GM18868 (cell line): ENCODE measurements at regions not wholly inside any gene's neighbourhood (a gene's known extent, or its start where the extent isn't known, plus 50 kb on each side); places are given as distances from the start of the nearest gene placed in this dataset.

Source experiments
- ATAC-seq: cut with Tn5 transposase; IDR thresholded peaks from one replicate; pipeline ENCODE4 v1.9.1; 2021; ENCODE audit warnings: mild to moderate bottlenecking, moderate library complexity; ENCODE audit not compliant: unreplicated experiment

- no peak for ATAC-seq
Measured at GRCh38 chr4:136194962-136195361, 1337.3 kb downstream of the PCDH18 start.

- ATAC-seq, result no peak
Measured at GRCh38 chr4:136186650-136187049, 1345.6 kb downstream of the PCDH18 start.

GRCh38 chr4:136183513-136183912 is 1348.8 kb downstream of the PCDH18 start:
- ATAC-seq, result no peak

GRCh38 chr4:136156947-136157346 is 1375.3 kb downstream of the PCDH18 start:
- ATAC-seq, result no peak

- ATAC-seq, result no peak
Measured at GRCh38 chr4:136150046-136150445, 1382.2 kb downstream of the PCDH18 start.

- no peak for ATAC-seq
Measured at GRCh38 chr4:136136601-136137000, 1395.7 kb downstream of the PCDH18 start.

- no peak for ATAC-seq
Measured at GRCh38 chr4:136124251-136124745, 1408.0 kb downstream of the PCDH18 start.

GRCh38 chr4:136121426-136121825 is 1410.9 kb downstream of the PCDH18 start:
- ATAC-seq, result no peak

GRCh38 chr4:136113921-136114320 is 1418.4 kb downstream of the PCDH18 start:
- no peak for ATAC-seq

GRCh38 chr4:136112116-136112515 is 1420.2 kb downstream of the PCDH18 start:
- ATAC-seq, result no peak

GRCh38 chr4:136106753-136107152 is 1425.5 kb downstream of the PCDH18 start:
- no peak for ATAC-seq

- ATAC-seq, result no peak
Measured at GRCh38 chr4:136103616-136104015, 1428.7 kb downstream of the PCDH18 start.

- ATAC-seq, result no peak
Measured at GRCh38 chr4:136097676-136098075, 1434.6 kb downstream of the PCDH18 start.

GRCh38 chr4:136088211-136088867 is 1444.0 kb downstream of the PCDH18 start:
- ATAC-seq, result no peak

GRCh38 chr4:136078976-136079375 is 1453.3 kb downstream of the PCDH18 start:
- ATAC-seq, result no peak

- ATAC-seq, result no peak
Measured at GRCh38 chr4:136056748-136057147, 1475.5 kb downstream of the PCDH18 start.

- no peak for ATAC-seq
Measured at GRCh38 chr4:136055360-136055759, 1476.9 kb downstream of the PCDH18 start.

- ATAC-seq, result no peak
Measured at GRCh38 chr4:136036744-136037143, 1495.5 kb downstream of the PCDH18 start.

- ATAC-seq, result no peak
Measured at GRCh38 chr4:136032391-136032790, 1499.9 kb downstream of the PCDH18 start.

GRCh38 chr4:136025540-136025939 is 1506.8 kb downstream of the PCDH18 start:
- ATAC-seq, result no peak

- no peak for ATAC-seq
Measured at GRCh38 chr4:136017556-136017955, 1514.7 kb downstream of the PCDH18 start.

GRCh38 chr4:136012220-136012619 is 1520.1 kb downstream of the PCDH18 start:
- ATAC-seq, result no peak

GRCh38 chr4:136009258-136009832 is 1522.9 kb downstream of the PCDH18 start:
- ATAC-seq, result no peak
